AG09309 (cell line): ENCODE measurements at regions not wholly inside any gene's neighbourhood (a gene's known extent, or its start where the extent isn't known, plus 50 kb on each side); places are given as distances from the start of the nearest gene placed in this dataset.
"Not testable (repeated sequence)": the region's sequence is repeated elsewhere in the genome, so short reads cannot be mapped to it uniquely, and the experiment has no call there.

Experiments
- DNase-seq: peaks from one replicate; pipeline ENCODE4 v3.0.0-alpha.2; 2010; ENCODE audit warnings: low read depth
- H3K4me3 ChIP-seq: 2 replicates; pipeline ENCODE4 v1.5.1; 2011; ENCODE audit warnings: mild to moderate bottlenecking, low read depth, low read length, moderate library complexity; ENCODE audit not compliant: control insufficient read depth
- CTCF ChIP-seq: IDR thresholded peaks from 2 replicates; pipeline ENCODE4 v1.5.1; 2011; ENCODE audit warnings: mild to moderate bottlenecking, low read depth, low read length, inconsistent platforms; ENCODE audit not compliant: insufficient read depth, control insufficient read depth; ENCODE audit errors: missing control alignments

GRCh38 chr16:60203525-60204124 is 1469.5 kb upstream of the GOT2 start:
- TF ChIP-seq CTCF, result peak; percentile 49
- no peak for DNase-seq
- no peak overlapping the region for H3K4me3 ChIP-seq

DNA sequence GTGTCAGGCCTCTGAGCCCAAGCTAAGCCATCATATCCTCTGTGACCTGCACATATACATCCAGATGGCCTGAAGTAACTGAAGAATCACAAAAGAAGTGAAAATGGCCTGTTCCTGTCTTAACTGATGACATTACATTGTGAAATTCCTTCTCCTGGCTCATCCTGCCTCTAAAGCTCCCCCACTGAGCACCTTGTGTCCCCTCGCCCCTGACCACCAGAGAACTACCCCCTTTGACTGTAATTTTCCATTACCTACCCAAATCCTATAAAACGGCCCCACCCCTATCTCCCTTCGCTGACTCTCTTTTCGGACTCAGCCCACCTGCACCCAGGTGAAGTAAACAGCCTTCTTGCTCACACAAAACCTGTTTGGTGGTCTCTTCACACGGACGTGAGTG is 1466.6 kb upstream of the GOT2 start:
- not testable (repeated sequence) for H3K4me3 ChIP-seq, DNase-seq

GRCh38 chr16:60200161-60200560 is 1466.0 kb upstream of the GOT2 start:
- TF ChIP-seq CTCF, result no peak
- H3K4me3 ChIP-seq, result no peak overlapping the region
- no peak for DNase-seq

GRCh38 chr16:60199150-60199549 is 1465.0 kb upstream of the GOT2 start:
- no peak for TF ChIP-seq CTCF
- DNase-seq, result no peak
- no peak overlapping the region for H3K4me3 ChIP-seq

DNA sequence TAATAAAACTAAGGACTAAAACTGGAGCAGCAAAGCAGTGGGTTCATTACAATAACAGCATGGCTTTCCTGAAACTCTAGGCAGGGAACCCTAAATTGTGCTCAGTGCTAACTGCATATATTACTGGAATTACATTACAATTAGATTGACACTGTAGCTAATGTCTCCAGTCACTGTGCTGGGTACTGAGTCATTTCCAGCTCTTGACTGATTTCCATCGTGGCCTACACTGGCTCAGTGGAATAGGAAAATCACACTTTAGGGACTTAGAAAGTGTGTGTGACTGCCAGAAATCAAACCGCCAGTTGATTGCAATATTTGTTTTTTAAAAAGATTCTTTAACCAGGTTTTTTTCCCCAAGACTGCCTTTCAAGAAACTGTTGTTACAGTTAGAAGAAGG is 1447.4 kb upstream of the GOT2 start:
- TF ChIP-seq CTCF, result no peak
- no peak overlapping the region for H3K4me3 ChIP-seq
- DNase-seq, result no peak

- DNase-seq, result no peak
- no peak for TF ChIP-seq CTCF
- H3K4me3 ChIP-seq, result no peak overlapping the region
These were observed 1446.5 kb upstream of the GOT2 start for GRCh38 chr16:60180609-60181008.

DNA sequence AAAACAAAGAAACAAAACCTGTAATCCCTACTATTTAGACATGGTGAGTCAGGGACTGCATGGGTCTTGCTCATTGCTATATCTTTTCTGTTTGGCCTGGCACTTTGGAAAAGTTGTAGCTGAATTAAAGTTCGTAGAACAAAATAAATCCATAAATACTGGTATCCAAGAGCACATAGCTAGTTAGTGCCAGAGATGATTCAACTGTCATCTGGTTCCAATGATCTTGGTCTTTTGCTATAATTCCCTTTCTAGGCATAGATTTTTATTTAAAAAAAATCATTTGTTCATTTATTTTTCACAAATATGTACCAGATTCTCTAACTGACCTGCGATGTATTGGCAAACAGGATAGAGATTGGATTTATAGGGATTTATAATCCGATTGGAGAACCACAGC is 1436.1 kb upstream of the GOT2 start:
- H3K4me3 ChIP-seq, result no peak overlapping the region
- no peak for DNase-seq
- TF ChIP-seq CTCF, result no peak

DNA sequence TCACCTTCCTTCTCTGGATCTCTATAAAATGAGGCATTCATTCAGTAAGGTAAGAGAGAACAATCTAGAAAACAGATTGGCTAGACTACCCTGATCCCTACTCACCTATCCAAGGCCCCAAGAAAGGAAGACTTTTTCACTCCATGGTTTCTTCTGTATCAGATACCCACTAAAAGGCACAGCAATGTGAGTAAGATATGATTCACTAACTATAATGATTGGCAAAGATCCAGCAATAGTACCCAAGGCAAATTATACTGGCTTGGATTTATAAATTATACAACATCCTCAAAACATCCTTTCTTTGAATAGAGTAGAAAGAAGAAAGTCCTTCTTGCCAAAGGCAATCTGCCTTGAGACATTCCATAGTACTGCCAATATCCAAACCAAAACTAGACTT is 1432.0 kb upstream of the GOT2 start:
- no peak for TF ChIP-seq CTCF
- DNase-seq, result no peak
- no peak overlapping the region for H3K4me3 ChIP-seq
